ENCODE measurements at regions not wholly inside any gene's neighbourhood (a gene's known extent, or its start where the extent isn't known, plus 50 kb on each side); places are given as distances from the start of the nearest gene placed in this dataset.

GRCh38 chr10:78515873-78516153 is 482.1 kb downstream of the RPS24 start:
- TF ChIP-seq YY1 (IDR thresholded peaks at IDR 0.05; ENCODE audit: insufficient read depth, insufficient read length), result no peak
- TF ChIP-seq ZNF274 (IDR thresholded peaks at IDR 0.05; ENCODE audit: low read depth, low read length), result no peak
- TF ChIP-seq SUZ12 (IDR thresholded peaks at IDR 0.05; ENCODE audit: extremely low read depth, insufficient read depth, insufficient read length), result no peak
